ENCODE measurements at regions not wholly inside any gene's neighbourhood (a gene's known extent, or its start where the extent isn't known, plus 50 kb on each side); places are given as distances from the start of the nearest gene placed in this dataset.

DNA sequence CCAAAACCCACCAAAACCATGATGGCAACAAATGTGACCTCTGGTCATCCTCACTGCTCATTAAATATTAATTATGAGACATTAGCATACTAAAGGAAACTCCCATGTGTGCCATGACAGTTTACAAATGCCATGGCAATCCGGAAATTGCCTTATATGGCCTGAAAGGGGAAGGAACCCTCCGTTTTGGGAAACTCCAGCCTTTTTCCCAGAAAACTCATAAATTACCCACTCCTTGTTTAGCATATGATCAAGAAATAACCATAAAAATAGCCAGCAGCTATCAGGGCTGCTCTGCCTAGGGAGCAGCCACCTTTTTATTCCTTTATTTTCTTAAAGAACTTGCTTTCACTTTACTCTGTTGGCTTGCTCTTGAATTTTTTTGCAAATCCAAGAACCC, 992.7 kb downstream of the NTRK3 start:
- no peaks in the 10 kb centered on the region for H3K9me3 Mint-ChIP-seq (ENCODE audit: unreplicated experiment)
- H3K36me3 Mint-ChIP-seq (ENCODE audit: insufficient read depth, unreplicated experiment) = no peaks in the 10 kb centered on the region
- H3K4me1 Mint-ChIP-seq (ENCODE audit: insufficient read depth, unreplicated experiment) = peaks cover 14% of the 10 kb centered on the region
- no peak overlapping the region for H3K4me3 Mint-ChIP-seq (ENCODE audit: unreplicated experiment)
- H3K27ac Mint-ChIP-seq (ENCODE audit: low read depth, unreplicated experiment) = no peak overlapping the region
- ChIA-PET CTCF (interaction anchor here (0.6 to 0.9 kb wide), 2 partner anchors 12 to 230 kb away, joined by 3 to 5 read pairs; no protein-coding TSS in a partner anchor), POLR2A (no interaction called here)
- DNase-seq (ENCODE audit: unreplicated experiment) = no peak
- TF ChIP-seq, protein P1, sequence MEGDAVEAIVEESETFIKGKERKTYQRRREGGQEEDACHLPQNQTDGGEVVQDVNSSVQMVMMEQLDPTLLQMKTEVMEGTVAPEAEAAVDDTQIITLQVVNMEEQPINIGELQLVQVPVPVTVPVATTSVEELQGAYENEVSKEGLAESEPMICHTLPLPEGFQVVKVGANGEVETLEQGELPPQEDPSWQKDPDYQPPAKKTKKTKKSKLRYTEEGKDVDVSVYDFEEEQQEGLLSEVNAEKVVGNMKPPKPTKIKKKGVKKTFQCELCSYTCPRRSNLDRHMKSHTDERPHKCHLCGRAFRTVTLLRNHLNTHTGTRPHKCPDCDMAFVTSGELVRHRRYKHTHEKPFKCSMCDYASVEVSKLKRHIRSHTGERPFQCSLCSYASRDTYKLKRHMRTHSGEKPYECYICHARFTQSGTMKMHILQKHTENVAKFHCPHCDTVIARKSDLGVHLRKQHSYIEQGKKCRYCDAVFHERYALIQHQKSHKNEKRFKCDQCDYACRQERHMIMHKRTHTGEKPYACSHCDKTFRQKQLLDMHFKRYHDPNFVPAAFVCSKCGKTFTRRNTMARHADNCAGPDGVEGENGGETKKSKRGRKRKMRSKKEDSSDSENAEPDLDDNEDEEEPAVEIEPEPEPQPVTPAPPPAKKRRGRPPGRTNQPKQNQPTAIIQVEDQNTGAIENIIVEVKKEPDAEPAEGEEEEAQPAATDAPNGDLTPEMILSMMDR (IDR thresholded peaks at IDR 0.05; ENCODE audit: unreplicated experiment) = no peak
- no TSS peak for BruUV-seq (replicated peaks)
- no peaks in the 10 kb centered on the region for H3K27me3 Mint-ChIP-seq (ENCODE audit: insufficient read depth, unreplicated experiment)
- intact Hi-C loops (cut with micrococcal nuclease) = loop anchor here (10.0 kb wide), 2 partner anchors 229 to 231 kb away; no protein-coding TSS in a partner anchor

DNA sequence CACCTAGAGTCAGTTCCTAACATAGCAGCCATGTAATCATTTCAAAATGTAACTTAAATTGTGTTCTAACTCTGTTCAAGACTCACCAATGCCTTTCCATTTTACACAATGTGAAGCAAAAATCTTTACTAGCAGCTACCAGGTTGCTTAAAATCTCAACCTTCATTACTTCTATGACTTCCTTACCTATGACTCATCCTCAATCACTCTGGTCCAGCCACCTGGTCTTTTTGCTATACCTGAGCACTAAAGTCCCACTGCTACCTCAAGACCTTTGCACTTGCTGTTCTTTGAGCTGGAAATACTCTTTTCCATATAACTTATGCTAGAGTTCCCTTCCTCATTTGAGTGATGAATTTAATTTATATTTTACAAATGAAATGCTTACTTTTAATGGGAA, 993.2 kb downstream of the NTRK3 start:
- Mint-ChIP-seq H3K9me3 (ENCODE audit: unreplicated experiment) (no peaks in the 10 kb centered on the region), H3K36me3 (ENCODE audit: insufficient read depth, unreplicated experiment) (no peaks in the 10 kb centered on the region), H3K27ac (ENCODE audit: low read depth, unreplicated experiment) (no peak overlapping the region), H3K4me3 (ENCODE audit: unreplicated experiment) (no peak overlapping the region), H3K4me1 (ENCODE audit: insufficient read depth, unreplicated experiment) (peaks cover 14% of the 10 kb centered on the region), H3K27me3 (ENCODE audit: insufficient read depth, unreplicated experiment) (no peaks in the 10 kb centered on the region)
- DNase-seq (ENCODE audit: unreplicated experiment) = no peak
- BruUV-seq (replicated peaks) = no TSS peak
- ChIA-PET POLR2A (no interaction called here), CTCF (interaction anchor here (0.6 kb wide), 1 partner anchor 12 kb away, joined by 3 read pairs; no protein-coding TSS in a partner anchor)
- intact Hi-C loops (cut with micrococcal nuclease) = loop anchor here (10.0 kb wide), 2 partner anchors 228 to 232 kb away; no protein-coding TSS in a partner anchor
- TF ChIP-seq, protein P1 (IDR thresholded peaks at IDR 0.05; ENCODE audit: unreplicated experiment) = no peak

GRCh38 chr15:87245592-87245991, 1010.9 kb downstream of the NTRK3 start:
- H3K9me3 Mint-ChIP-seq (ENCODE audit: unreplicated experiment) = no peaks in the 10 kb centered on the region
- CTCF ChIA-PET = no interaction called here
- H3K27ac Mint-ChIP-seq (ENCODE audit: low read depth, unreplicated experiment) = no peak overlapping the region
- no peak for DNase-seq (ENCODE audit: unreplicated experiment)
- H3K36me3 Mint-ChIP-seq (ENCODE audit: insufficient read depth, unreplicated experiment) = no peaks in the 10 kb centered on the region
- H3K4me3 Mint-ChIP-seq (ENCODE audit: unreplicated experiment) = no peak overlapping the region
- no TSS peak for BruUV-seq (replicated peaks)
- H3K4me1 Mint-ChIP-seq (ENCODE audit: insufficient read depth, unreplicated experiment) = no peaks in the 10 kb centered on the region
- intact Hi-C loops (cut with micrococcal nuclease) = no loop called here
- POLR2A ChIA-PET = no interaction called here
- no peaks in the 10 kb centered on the region for H3K27me3 Mint-ChIP-seq (ENCODE audit: insufficient read depth, unreplicated experiment)
- TF ChIP-seq, protein P1 (IDR thresholded peaks at IDR 0.05; ENCODE audit: unreplicated experiment) = no peak

DNA sequence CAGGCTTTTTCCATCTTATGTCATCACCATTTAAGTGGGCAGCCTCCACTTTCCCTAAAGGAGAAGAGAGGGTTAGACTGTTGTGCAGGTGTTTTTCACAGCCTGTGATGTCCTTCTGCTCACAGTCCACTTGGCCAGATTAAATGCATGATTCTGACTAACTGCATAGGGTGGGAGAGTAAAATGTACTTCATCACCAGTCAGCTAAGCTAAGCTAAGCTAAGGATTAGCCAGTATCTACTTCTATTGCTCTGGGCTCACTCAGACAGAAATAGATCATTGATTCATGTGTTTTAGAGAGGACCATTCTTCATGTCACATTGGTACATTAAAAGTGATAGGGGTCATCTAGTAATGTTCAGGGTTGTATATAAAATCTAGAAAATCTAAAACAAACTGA, 1013.1 kb downstream of the NTRK3 start:
- Mint-ChIP-seq H3K36me3 (ENCODE audit: insufficient read depth, unreplicated experiment) (no peaks in the 10 kb centered on the region), H3K27ac (ENCODE audit: low read depth, unreplicated experiment) (no peak overlapping the region), H3K9me3 (ENCODE audit: unreplicated experiment) (no peaks in the 10 kb centered on the region), H3K4me1 (ENCODE audit: insufficient read depth, unreplicated experiment) (no peaks in the 10 kb centered on the region), H3K4me3 (ENCODE audit: unreplicated experiment) (no peak overlapping the region), H3K27me3 (ENCODE audit: insufficient read depth, unreplicated experiment) (no peaks in the 10 kb centered on the region)
- no peak for DNase-seq (ENCODE audit: unreplicated experiment)
- intact Hi-C loops (cut with micrococcal nuclease) = no loop called here
- POLR2A ChIA-PET = interaction anchor here (0.6 to 1.3 kb wide), 2 partner anchors 23 to 852 kb away, joined by 3 read pairs; no protein-coding TSS in a partner anchor
- CTCF ChIA-PET = no interaction called here
- TF ChIP-seq, protein P1 (IDR thresholded peaks at IDR 0.05; ENCODE audit: unreplicated experiment) = no peak
- BruUV-seq (replicated peaks) = no TSS peak

All from MCF 10A (cell line).